Endothelial cell of umbilical vein (primary cell): ENCODE measurements at regions not wholly inside any gene's neighbourhood (a gene's known extent, or its start where the extent isn't known, plus 50 kb on each side); places are given as distances from the start of the nearest gene placed in this dataset.

Source experiments
- BruUV-seq: library from RNA; stranded (reverse); fragments of 400-500 nt; replicated peaks from 2 replicates; lab custom pipeline; 2021; lab: Mats Ljungman, UMichigan
- CTCF ChIA-PET: fragments of 300-600, 350-600 bp; sonication (Branson Sonifier 250); formaldehyde crosslinking; loops from one replicate; lab custom pipeline; 2021; ENCODE audit warnings: antibody characterized with exemption, inconsistent platforms; lab: Charles Lee
- POLR2A ChIA-PET: fragments of 300-600, 350-600 bp; sonication (Branson Sonifier 250); formaldehyde crosslinking; loops from one replicate; lab custom pipeline; 2021; ENCODE audit warnings: antibody characterized with exemption, inconsistent platforms; lab: Charles Lee
- DNase-seq: peaks from one replicate; pipeline ENCODE4 v3.0.0-alpha.2; 2011; ENCODE audit warnings: low read depth, low spot score
- FAIRE-seq: peaks from 2 replicates; lab custom pipeline; 2011; peaks lifted over from hg19 to GRCh38; lab: Jason Lieb, UNC
- H2AFZ ChIP-seq: 2 replicates; pipeline ENCODE4 v1.6.0; 2012; ENCODE audit warnings: low read depth, low read length, control low read depth, inconsistent platforms
- H3K27ac ChIP-seq: 2 replicates; pipeline ENCODE4 v1.5.1; 2011; ENCODE audit warnings: low read depth, mild to moderate bottlenecking, control low read depth, low read length, moderate library complexity; ENCODE audit not compliant: insufficient read depth
- H3K27me3 ChIP-seq, 2 experiments: 2 replicates each; pipeline versions ENCODE4 v1.6.0 to v1.6.1; 2011; ENCODE audit warnings: low read length in 2 of 2, mixed read lengths in 1 of 2; ENCODE audit not compliant: control insufficient read depth in 2 of 2, insufficient read depth in 2 of 2
- H3K36me3 ChIP-seq, 2 experiments: 2 replicates in 1 of 2; 3 replicates in 1 of 2; pipeline ENCODE4 v1.5.1; 2011; ENCODE audit warnings: low read length in 2 of 2, mild to moderate bottlenecking in 1 of 2, moderate library complexity in 1 of 2; ENCODE audit not compliant: control insufficient read depth in 2 of 2, insufficient read depth in 2 of 2; ENCODE audit errors: extremely low read depth in 1 of 2
- H3K4me1 ChIP-seq: 3 replicates; pipeline ENCODE4 v1.5.1; 2011; ENCODE audit warnings: mild to moderate bottlenecking, low read length; ENCODE audit not compliant: control insufficient read depth, insufficient read depth; ENCODE audit errors: extremely low read depth
- H3K4me2 ChIP-seq: 2 replicates; pipeline ENCODE4 v1.6.1; 2011; ENCODE audit warnings: low read length, control low read depth, mixed read lengths; ENCODE audit not compliant: insufficient read depth
- H3K4me3 ChIP-seq, 3 experiments: fragments of 200-600 bp in 1 of 3; sonication (generic), shearing (Covaris generic) in 1 of 3; replicated peaks in 1 of 3; 2 replicates each; pipeline ENCODE4 v1.5.1; 2011 to 2016; ENCODE audit warnings: control low read depth in 3 of 3, low read length in 3 of 3, mild to moderate bottlenecking in 2 of 3, inconsistent platforms in 1 of 3, low read depth in 1 of 3, moderate library complexity in 1 of 3; ENCODE audit not compliant: insufficient read depth in 1 of 3
- H3K79me2 ChIP-seq: 2 replicates; pipeline ENCODE4 v1.6.0; 2012; ENCODE audit warnings: low read length, inconsistent platforms; ENCODE audit not compliant: control insufficient read depth, insufficient read depth
- H3K9ac ChIP-seq: replicated peaks from 2 replicates; pipeline ENCODE3; 2011; ENCODE audit warnings: low read length, control low read depth; ENCODE audit not compliant: insufficient read depth; ENCODE audit errors: extremely low read depth
- H3K9me1 ChIP-seq: replicated peaks from 3 replicates; pipeline ENCODE4 v1.6.0; 2011; ENCODE audit warnings: mild to moderate bottlenecking, low read length; ENCODE audit not compliant: control insufficient read depth, insufficient read depth; ENCODE audit errors: extremely low read depth
- H3K9me3 ChIP-seq: replicated peaks from 2 replicates; pipeline ENCODE4 v1.5.1; 2012; ENCODE audit warnings: low read length, inconsistent platforms; ENCODE audit not compliant: control insufficient read depth, insufficient read depth
- H4K20me1 ChIP-seq: replicated peaks from 2 replicates; pipeline ENCODE3; 2011; ENCODE audit warnings: mild to moderate bottlenecking, low read length; ENCODE audit not compliant: control insufficient read depth, insufficient read depth; ENCODE audit errors: extremely low read depth
- EZH2 ChIP-seq: IDR thresholded peaks from 2 replicates; pipeline ENCODE4 v1.6.1; 2012; ENCODE audit warnings: borderline replicate concordance, low read depth, mild to moderate bottlenecking, moderate library complexity, low read length, inconsistent platforms; ENCODE audit not compliant: severe bottlenecking
- FOS ChIP-seq: IDR thresholded peaks from 2 replicates; pipeline ENCODE4 v1.6.1; 2011; ENCODE audit warnings: mild to moderate bottlenecking, low read length, moderate library complexity, borderline replicate concordance; ENCODE audit not compliant: insufficient read depth
- GATA2 ChIP-seq: IDR thresholded peaks from 2 replicates; pipeline ENCODE4 v1.7.0; 2011; ENCODE audit warnings: low read depth, mild to moderate bottlenecking, moderate library complexity, mixed read lengths, low read length; ENCODE audit not compliant: insufficient read length, insufficient read depth
- JUN ChIP-seq: IDR thresholded peaks from 2 replicates; pipeline ENCODE4 v1.6.1; 2011; ENCODE audit warnings: borderline replicate concordance, low read depth; ENCODE audit not compliant: insufficient read length, insufficient read depth
- MYC ChIP-seq: IDR thresholded peaks from one replicate; pipeline ENCODE4 v1.6.1; 2011; ENCODE audit warnings: mild to moderate bottlenecking, low read depth, low read length
- POLR2A ChIP-seq: IDR thresholded peaks from 2 replicates; pipeline ENCODE4 v1.6.1; 2012; ENCODE audit warnings: low read depth, mild to moderate bottlenecking, control low read depth, low read length
- POLR2AphosphoS5 ChIP-seq: IDR thresholded peaks from 2 replicates; pipeline ENCODE4 v1.6.1; 2012; ENCODE audit warnings: low read depth, mild to moderate bottlenecking, control low read depth, low read length, moderate library complexity; ENCODE audit not compliant: insufficient read depth
- dilution Hi-C: fragments of 300-500 bp; cut with MboI; formaldehyde crosslinking; loops from one replicate; pipeline ENCODE4 v1.15.0; 2019; ENCODE audit warnings: low sequenced_read_pairs; ENCODE audit not compliant: extremely low pct_ligation_motif_present
- intact Hi-C: fragments of 100-400 bp; cut with micrococcal nuclease; formaldehyde crosslinking; loops from one replicate; pipeline ENCODE4 v1.10.0; 2022
- TF ChIP-seq, protein P1 (sequence below): IDR thresholded peaks from 2 replicates; pipeline ENCODE4 v1.6.1; 2011; ENCODE audit not compliant: insufficient read depth, insufficient read length
- TF ChIP-seq, protein P2 (sequence below), 2 donors: IDR thresholded peaks; 1 replicate in 1 of 2; 2 replicates in 1 of 2; pipeline ENCODE4 v1.5.1; 2011; ENCODE audit warnings: low read length in 2 of 2, mild to moderate bottlenecking in 2 of 2, moderate library complexity in 2 of 2, control low read depth in 1 of 2, inconsistent platforms in 1 of 2, low read depth in 1 of 2; ENCODE audit not compliant: insufficient read depth in 1 of 2; ENCODE audit errors: extremely low read depth in 1 of 2

DNA sequence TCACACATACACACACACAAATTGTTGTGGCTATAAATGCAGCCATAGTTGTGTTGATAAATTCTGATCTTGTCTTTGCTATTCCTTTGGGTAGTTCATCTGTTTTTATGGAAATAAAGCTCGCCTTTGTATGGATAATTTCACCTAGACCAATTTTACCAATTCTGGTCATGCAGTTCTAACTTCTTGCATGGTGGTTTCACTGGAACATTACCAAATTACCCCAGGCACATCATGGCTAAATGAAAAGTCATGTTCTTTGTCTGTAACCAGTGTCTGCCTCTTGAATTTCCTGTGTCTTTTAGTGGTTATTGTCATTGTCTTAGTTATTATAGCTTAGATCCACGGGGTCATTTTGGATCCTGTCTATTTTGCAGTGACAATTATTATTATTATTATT, 50.3 kb upstream of the TMC1 start:
- H3K36me3 ChIP-seq = no peaks in the 10 kb centered on the region
- dilution Hi-C loops (no loop called here), intact Hi-C loops (no loop called here)
- no peaks in the 10 kb centered on the region for H3K79me2 ChIP-seq
- H3K9me3 ChIP-seq = no peaks in the 10 kb centered on the region
- H4K20me1 ChIP-seq = no peaks in the 10 kb centered on the region
- no peaks in the 10 kb centered on the region for H3K27me3 ChIP-seq
- CTCF ChIA-PET = interaction anchor here (0.7 kb wide), 1 partner anchor 13 kb away, joined by 3 read pairs; no protein-coding TSS in a partner anchor
- POLR2A ChIA-PET = interaction anchor here (0.7 kb wide), 1 partner anchor 63 kb away, joined by 11 read pairs; no protein-coding TSS in a partner anchor
- no peak for DNase-seq
- no peak overlapping the region for H2AFZ ChIP-seq
- H3K27ac ChIP-seq = no peak overlapping the region
- FAIRE-seq = no peak
- H3K9ac ChIP-seq = no peak overlapping the region
- H3K9me1 ChIP-seq = no peaks in the 10 kb centered on the region
- BruUV-seq = no TSS peak
- peaks cover 11% of the 10 kb centered on the region for H3K4me1 ChIP-seq
- H3K4me2 ChIP-seq = no peak overlapping the region
- no peak overlapping the region for H3K4me3 ChIP-seq
- TF ChIP-seq POLR2A (no peak), JUN (no peak), GATA2 (no peak), MYC (no peak), FOS (no peak), POLR2AphosphoS5 (no peak), EZH2 (no peak)
- TF ChIP-seq, protein P1, sequence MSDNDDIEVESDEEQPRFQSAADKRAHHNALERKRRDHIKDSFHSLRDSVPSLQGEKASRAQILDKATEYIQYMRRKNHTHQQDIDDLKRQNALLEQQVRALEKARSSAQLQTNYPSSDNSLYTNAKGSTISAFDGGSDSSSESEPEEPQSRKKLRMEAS = no peak
- TF ChIP-seq, protein P2, sequence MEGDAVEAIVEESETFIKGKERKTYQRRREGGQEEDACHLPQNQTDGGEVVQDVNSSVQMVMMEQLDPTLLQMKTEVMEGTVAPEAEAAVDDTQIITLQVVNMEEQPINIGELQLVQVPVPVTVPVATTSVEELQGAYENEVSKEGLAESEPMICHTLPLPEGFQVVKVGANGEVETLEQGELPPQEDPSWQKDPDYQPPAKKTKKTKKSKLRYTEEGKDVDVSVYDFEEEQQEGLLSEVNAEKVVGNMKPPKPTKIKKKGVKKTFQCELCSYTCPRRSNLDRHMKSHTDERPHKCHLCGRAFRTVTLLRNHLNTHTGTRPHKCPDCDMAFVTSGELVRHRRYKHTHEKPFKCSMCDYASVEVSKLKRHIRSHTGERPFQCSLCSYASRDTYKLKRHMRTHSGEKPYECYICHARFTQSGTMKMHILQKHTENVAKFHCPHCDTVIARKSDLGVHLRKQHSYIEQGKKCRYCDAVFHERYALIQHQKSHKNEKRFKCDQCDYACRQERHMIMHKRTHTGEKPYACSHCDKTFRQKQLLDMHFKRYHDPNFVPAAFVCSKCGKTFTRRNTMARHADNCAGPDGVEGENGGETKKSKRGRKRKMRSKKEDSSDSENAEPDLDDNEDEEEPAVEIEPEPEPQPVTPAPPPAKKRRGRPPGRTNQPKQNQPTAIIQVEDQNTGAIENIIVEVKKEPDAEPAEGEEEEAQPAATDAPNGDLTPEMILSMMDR (IDR thresholded peaks at IDR 0.05; ENCODE audit: extremely low read depth in 1 of 2, insufficient read depth in 1 of 2, low read depth in 1 of 2, low read length in 2 of 2) = no peak
